Osteocyte (in vitro differentiated cells): ENCODE measurements at regions not wholly inside any gene's neighbourhood (a gene's known extent, or its start where the extent isn't known, plus 50 kb on each side); places are given as distances from the start of the nearest gene placed in this dataset.
"Not testable (repeated sequence)": the region's sequence is repeated elsewhere in the genome, so short reads cannot be mapped to it uniquely, and the experiment has no call there.

Experiments used
- DNase-seq: peaks from one replicate; pipeline ENCODE4 v3.0.0; 2021; ENCODE audit warnings: mixed read lengths; ENCODE audit not compliant: unreplicated experiment; ENCODE audit errors: extremely low spot score
- H3K27ac Mint-ChIP-seq: one replicate; pipeline ENCODE4 v1.8.0; 2021; ENCODE audit warnings: mild to moderate bottlenecking, mixed read lengths; ENCODE audit not compliant: unreplicated experiment
- H3K27me3 Mint-ChIP-seq: one replicate; pipeline ENCODE4 v1.8.0; 2021; ENCODE audit warnings: mixed read lengths; ENCODE audit not compliant: unreplicated experiment
- H3K36me3 Mint-ChIP-seq: one replicate; pipeline ENCODE4 v1.8.0; 2021; ENCODE audit warnings: mixed read lengths; ENCODE audit not compliant: unreplicated experiment
- H3K4me1 Mint-ChIP-seq: one replicate; pipeline ENCODE4 v1.8.0; 2021; ENCODE audit warnings: mixed read lengths; ENCODE audit not compliant: unreplicated experiment
- H3K4me3 Mint-ChIP-seq: one replicate; pipeline ENCODE4 v1.8.0; 2021; ENCODE audit warnings: mild to moderate bottlenecking, moderate library complexity, mixed read lengths; ENCODE audit not compliant: unreplicated experiment
- H3K9me3 Mint-ChIP-seq: one replicate; pipeline ENCODE4 v1.8.0; 2021; ENCODE audit warnings: mixed read lengths; ENCODE audit not compliant: unreplicated experiment
- CTCF ChIP-seq: fragments of 200-600 bp; sonication (generic); IDR thresholded peaks from 2 replicates; pipeline ENCODE4 v1.5.0; 2021; ENCODE audit warnings: antibody characterized with exemption, mild to moderate bottlenecking, moderate library complexity

DNA sequence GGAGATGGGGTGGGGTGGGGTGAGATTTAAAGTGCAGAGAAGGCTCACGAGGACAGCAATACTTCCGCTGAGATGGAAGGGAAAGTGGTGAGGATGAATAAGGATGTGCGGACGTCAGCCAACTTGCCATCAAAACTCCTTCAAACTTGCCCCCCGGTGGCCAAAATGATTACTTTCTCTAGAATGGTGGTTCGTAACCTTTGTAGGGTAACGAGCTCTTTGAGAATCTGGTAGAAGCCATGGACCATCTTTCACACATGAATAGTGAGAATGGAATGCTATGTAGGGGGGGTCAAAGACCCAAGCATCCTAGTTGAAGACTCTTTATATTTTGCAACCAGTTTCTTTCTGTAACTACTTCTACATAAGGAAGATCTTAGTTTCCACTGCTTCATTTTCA lies 245.9 kb upstream of the DDHD1 start:
- Mint-ChIP-seq H3K9me3 (peaks cover 13% of the 10 kb centered on the region), H3K36me3 (peaks cover 5% of the 10 kb centered on the region), H3K27ac (no peak overlapping the region), H3K4me3 (no peak overlapping the region), H3K27me3 (peaks cover 9% of the 10 kb centered on the region), H3K4me1 (peaks cover 8% of the 10 kb centered on the region)
- DNase-seq, result no peak
- peak; percentile 46 for TF ChIP-seq CTCF

GRCh38 chr14:53398616-53399015 lies 245.5 kb upstream of the DDHD1 start:
- DNase-seq, result no peak
- TF ChIP-seq CTCF, result no peak
- Mint-ChIP-seq H3K4me3 (no peak overlapping the region), H3K4me1 (peaks cover 8% of the 10 kb centered on the region), H3K27ac (no peak overlapping the region), H3K27me3 (peaks cover 9% of the 10 kb centered on the region), H3K36me3 (peaks cover 5% of the 10 kb centered on the region), H3K9me3 (peaks cover 14% of the 10 kb centered on the region)

GRCh38 chr14:53395267-53395666 lies 242.1 kb upstream of the DDHD1 start:
- Mint-ChIP-seq H3K9me3 (peaks cover 14% of the 10 kb centered on the region), H3K4me1 (peaks cover 19% of the 10 kb centered on the region)
- not testable (repeated sequence) for H3K27ac Mint-ChIP-seq, H3K4me3 Mint-ChIP-seq, H3K36me3 Mint-ChIP-seq, H3K27me3 Mint-ChIP-seq, DNase-seq

DNA sequence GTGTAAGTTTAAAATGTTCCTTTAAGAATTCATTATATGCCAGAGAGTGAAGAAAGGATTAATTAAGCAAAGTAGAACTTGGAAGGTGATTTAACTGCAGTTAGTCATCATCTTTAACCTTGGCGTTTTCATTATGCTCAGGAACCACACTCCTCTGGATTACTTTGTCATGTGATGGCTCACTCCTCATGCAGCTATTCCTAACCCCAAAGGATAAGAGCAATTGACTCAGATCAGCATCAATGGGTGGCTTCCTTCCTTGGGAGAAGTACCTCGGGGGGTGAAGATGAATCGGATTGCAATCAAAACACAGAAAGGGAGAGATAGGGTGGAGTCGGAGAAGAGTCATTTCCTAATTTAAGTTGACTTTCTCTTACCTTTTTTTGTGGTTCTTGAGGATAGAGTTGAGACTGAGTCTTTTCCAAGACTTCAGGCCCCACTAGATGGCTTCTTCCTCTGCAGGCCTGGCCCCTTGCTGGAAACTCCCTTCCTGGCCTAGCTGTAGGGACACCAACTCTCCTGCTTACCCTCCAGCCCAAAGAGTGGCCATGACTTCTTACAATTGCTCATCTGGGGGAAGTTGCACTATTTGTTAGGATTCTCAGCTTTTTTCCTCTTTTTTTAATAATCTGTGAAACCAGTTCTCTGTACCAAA lies 238.6 kb upstream of the DDHD1 start:
- DNase-seq, result no peak
- Mint-ChIP-seq H3K27ac (peak overlapping the region; percentile 32), H3K4me3 (no peak overlapping the region), H3K9me3 (peaks cover 10% of the 10 kb centered on the region), H3K27me3 (peaks cover 16% of the 10 kb centered on the region), H3K36me3 (peaks cover 5% of the 10 kb centered on the region), H3K4me1 (peaks cover 11% of the 10 kb centered on the region)
- no peak for TF ChIP-seq CTCF

GRCh38 chr14:53391156-53391555 lies 238.0 kb upstream of the DDHD1 start:
- Mint-ChIP-seq H3K4me3 (no peak overlapping the region), H3K36me3 (peaks cover 5% of the 10 kb centered on the region), H3K9me3 (peaks cover 10% of the 10 kb centered on the region), H3K27ac (no peak overlapping the region), H3K27me3 (peaks cover 16% of the 10 kb centered on the region), H3K4me1 (peaks cover 11% of the 10 kb centered on the region)
- no peak for TF ChIP-seq CTCF
- DNase-seq, result no peak
